Keratinocyte (primary cell): ENCODE measurements at regions not wholly inside any gene's neighbourhood (a gene's known extent, or its start where the extent isn't known, plus 50 kb on each side); places are given as distances from the start of the nearest gene placed in this dataset.

Source experiments
- DNase-seq: peaks from one replicate; pipeline ENCODE4 v3.0.0-alpha.2; 2011; ENCODE audit warnings: low read depth, missing footprints, low spot score
- FAIRE-seq: peaks from 2 replicates; lab custom pipeline; 2011; peaks lifted over from hg19 to GRCh38; lab: Jason Lieb, UNC
- H2AFZ ChIP-seq: 2 replicates; pipeline ENCODE4 v1.6.0; 2012; ENCODE audit warnings: low read length, control low read depth, inconsistent platforms; ENCODE audit not compliant: control insufficient read depth
- H3K27ac ChIP-seq: 2 replicates; pipeline ENCODE4 v1.5.1; 2011; ENCODE audit warnings: low read length; ENCODE audit not compliant: control insufficient read depth, insufficient read depth
- H3K27me3 ChIP-seq: 3 replicates; pipeline ENCODE4 v1.6.0; 2011; ENCODE audit warnings: low read length; ENCODE audit not compliant: control insufficient read depth, insufficient read depth; ENCODE audit errors: extremely low read depth
- H3K36me3 ChIP-seq, 2 experiments: 2 replicates in 1 of 2; 3 replicates in 1 of 2; pipeline ENCODE4 v1.5.1; 2011; ENCODE audit warnings: low read length in 2 of 2, mild to moderate bottlenecking in 1 of 2; ENCODE audit not compliant: control insufficient read depth in 2 of 2, insufficient read depth in 2 of 2; ENCODE audit errors: extremely low read depth in 1 of 2
- H3K4me1 ChIP-seq: 3 replicates; pipeline ENCODE4 v1.5.1; 2011; ENCODE audit warnings: low read length; ENCODE audit not compliant: control insufficient read depth, insufficient read depth; ENCODE audit errors: extremely low read depth
- H3K4me2 ChIP-seq: 3 replicates; pipeline ENCODE4 v1.6.0; 2011; ENCODE audit warnings: low read depth, low read length; ENCODE audit not compliant: control insufficient read depth, insufficient read depth; ENCODE audit errors: extremely low read depth
- H3K4me3 ChIP-seq, 3 experiments: fragments of 200-600 bp in 1 of 3; sonication (generic) in 1 of 3; 2 replicates in 2 of 3; 3 replicates in 1 of 3; pipeline ENCODE4 v1.5.1; 2011 to 2016; ENCODE audit warnings: low read length in 3 of 3, mild to moderate bottlenecking in 3 of 3, control low read depth in 2 of 3, inconsistent platforms in 1 of 3, low read depth in 1 of 3, mixed read lengths in 1 of 3, mixed run types in 1 of 3, moderate library complexity in 1 of 3; ENCODE audit not compliant: control insufficient read depth in 2 of 3, insufficient read depth in 2 of 3; ENCODE audit errors: extremely low read depth in 1 of 3
- H3K79me2 ChIP-seq: 2 replicates; pipeline ENCODE4 v1.6.0; 2012; ENCODE audit warnings: low read length; ENCODE audit not compliant: control insufficient read depth, insufficient read depth
- H3K9ac ChIP-seq: 3 replicates; pipeline ENCODE4 v1.6.0; 2011; ENCODE audit warnings: low read length; ENCODE audit not compliant: control insufficient read depth, insufficient read depth; ENCODE audit errors: extremely low read depth
- H3K9me1 ChIP-seq: 3 replicates; pipeline ENCODE4 v1.6.0; 2011; ENCODE audit warnings: low read length; ENCODE audit not compliant: control insufficient read depth, insufficient read depth; ENCODE audit errors: extremely low read depth
- H3K9me3 ChIP-seq: 2 replicates; pipeline ENCODE4 v1.5.1; 2012; ENCODE audit warnings: low read depth, low read length; ENCODE audit not compliant: control insufficient read depth
- H4K20me1 ChIP-seq: 3 replicates; pipeline ENCODE4 v1.6.0; 2011; ENCODE audit warnings: low read length; ENCODE audit not compliant: control insufficient read depth, insufficient read depth; ENCODE audit errors: extremely low read depth
- CTCF ChIP-seq, 3 experiments: IDR thresholded peaks in 1 of 3; conservative IDR thresholded peaks in 1 of 3; optimal IDR thresholded peaks in 1 of 3; 2 replicates in 2 of 3; 3 replicates in 1 of 3; pipeline versions ENCODE3 to v1.5.1; 2011; ENCODE audit warnings: low read length in 3 of 3, mild to moderate bottlenecking in 3 of 3, moderate library complexity in 2 of 3, control low read depth in 1 of 3, inconsistent platforms in 1 of 3; ENCODE audit not compliant: insufficient read depth in 2 of 3; ENCODE audit errors: extremely low read depth in 1 of 3
- EZH2 ChIP-seq: IDR thresholded peaks from one replicate; pipeline ENCODE4 v1.6.1; 2012; ENCODE audit warnings: inconsistent platforms, mild to moderate bottlenecking, low read length, moderate library complexity
- dilution Hi-C: fragments of 300-500 bp; cut with MboI; formaldehyde crosslinking; loops from one replicate; pipeline ENCODE4 v1.7.0; 2020; ENCODE audit warnings: low sequenced_read_pairs; ENCODE audit not compliant: extremely low pct_ligation_motif_present

GRCh38 chr6:15946701-15947385, 182.0 kb upstream of the MYLIP start:
- Histone ChIP-seq H3K36me3 (no peaks in the 10 kb centered on the region), H3K9me3 (no peaks in the 10 kb centered on the region), H3K79me2 (no peaks in the 10 kb centered on the region), H3K4me3 (no peak overlapping the region), H2AFZ (no peak overlapping the region), H3K9ac (no peak overlapping the region), H3K27ac (no peak overlapping the region), H4K20me1 (no peaks in the 10 kb centered on the region), H3K4me1 (peaks cover 26% of the 10 kb centered on the region), H3K4me2 (no peak overlapping the region), H3K9me1 (no peaks in the 10 kb centered on the region), H3K27me3 (no peaks in the 10 kb centered on the region)
- TF ChIP-seq CTCF (optimal IDR thresholded peaks at IDR 0.05 in 1 of 3, IDR thresholded peaks at IDR 0.05 in 1 of 3, conservative IDR thresholded peaks at IDR 0.05 in 1 of 3; ENCODE audit: extremely low read depth in 1 of 3, insufficient read depth in 2 of 3, low read length in 3 of 3) (no peak), EZH2 (no peak)
- dilution Hi-C loops, result no loop called here
- no peak for FAIRE-seq
- no peak for DNase-seq

DNA sequence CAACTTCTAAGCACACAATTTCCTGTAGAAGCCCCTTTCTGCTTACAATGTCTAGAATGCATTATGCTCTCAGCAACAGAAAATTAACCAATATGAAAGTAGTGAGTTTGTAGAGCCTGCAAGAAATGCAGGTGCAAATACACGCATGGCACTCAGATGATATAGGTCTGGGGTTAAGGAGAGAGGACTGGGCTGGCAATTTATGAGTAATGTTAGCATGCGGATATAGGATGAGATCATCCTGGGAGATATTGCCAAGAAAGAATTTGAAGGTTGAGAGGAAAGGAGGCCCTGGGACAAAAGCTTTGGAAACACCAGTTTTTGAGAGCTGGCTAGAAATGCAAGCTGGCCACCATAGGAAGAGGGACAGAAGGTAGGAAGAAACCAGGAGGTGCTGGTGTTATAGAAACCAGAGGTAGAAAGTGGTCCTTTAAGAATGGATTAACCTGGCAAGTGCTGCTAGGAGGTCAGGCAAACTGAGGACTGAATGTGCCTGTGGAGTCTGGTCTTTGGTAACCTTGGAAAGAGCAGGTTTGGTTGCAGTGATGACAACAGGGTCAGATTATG, 183.2 kb upstream of the MYLIP start:
- DNase-seq, result no peak
- TF ChIP-seq CTCF (optimal IDR thresholded peaks at IDR 0.05 in 1 of 3, IDR thresholded peaks at IDR 0.05 in 1 of 3, conservative IDR thresholded peaks at IDR 0.05 in 1 of 3; ENCODE audit: extremely low read depth in 1 of 3, insufficient read depth in 2 of 3, low read length in 3 of 3) (no peak), EZH2 (no peak)
- Histone ChIP-seq H3K9me1 (no peaks in the 10 kb centered on the region), H3K27ac (no peak overlapping the region), H2AFZ (no peak overlapping the region), H3K36me3 (no peaks in the 10 kb centered on the region), H3K4me3 (no peak overlapping the region), H3K4me2 (peak overlapping the region; percentile 20), H3K27me3 (no peaks in the 10 kb centered on the region), H3K79me2 (no peaks in the 10 kb centered on the region), H3K9me3 (no peaks in the 10 kb centered on the region), H4K20me1 (no peaks in the 10 kb centered on the region), H3K4me1 (peaks cover 26% of the 10 kb centered on the region), H3K9ac (no peak overlapping the region)
- peak; percentile 57 for FAIRE-seq
- dilution Hi-C loops, result no loop called here
